Retinal pigment epithelial cell (primary cell): ENCODE measurements at regions not wholly inside any gene's neighbourhood (a gene's known extent, or its start where the extent isn't known, plus 50 kb on each side); places are given as distances from the start of the nearest gene placed in this dataset.

Source experiments
- DNase-seq: peaks from one replicate; pipeline ENCODE4 v3.0.0-alpha.2; 2010; ENCODE audit warnings: low read depth
- H3K4me3 ChIP-seq: 2 replicates; pipeline ENCODE4 v1.5.1; 2011; ENCODE audit warnings: mild to moderate bottlenecking, low read length, control low read depth, moderate library complexity
- CTCF ChIP-seq: conservative IDR thresholded peaks from 2 replicates; pipeline ENCODE4 v1.5.1; 2011; ENCODE audit warnings: low read depth, low read length, control low read depth, inconsistent platforms

- no peak for TF ChIP-seq CTCF
- DNase-seq, result no peak
- H3K4me3 ChIP-seq, result no peak overlapping the region
These were observed 216.2 kb upstream of the PIK3R1 start for GRCh38 chr5:67999391-67999790.

GRCh38 chr5:67998709-67999261, 216.8 kb upstream of the PIK3R1 start:
- TF ChIP-seq CTCF, result no peak
- no peak overlapping the region for H3K4me3 ChIP-seq
- DNase-seq, result no peak

- no peak for TF ChIP-seq CTCF
- DNase-seq, result no peak
- no peak overlapping the region for H3K4me3 ChIP-seq
These were observed 217.6 kb upstream of the PIK3R1 start for GRCh38 chr5:67997892-67998457.

- TF ChIP-seq CTCF, result no peak
- DNase-seq, result no peak
- H3K4me3 ChIP-seq, result no peak overlapping the region
These were observed 218.4 kb upstream of the PIK3R1 start for GRCh38 chr5:67997148-67997547.

GRCh38 chr5:67996596-67996995, 219.0 kb upstream of the PIK3R1 start:
- TF ChIP-seq CTCF, result no peak
- H3K4me3 ChIP-seq, result no peak overlapping the region
- DNase-seq, result no peak

GRCh38 chr5:67992923-67993322, 222.6 kb upstream of the PIK3R1 start:
- H3K4me3 ChIP-seq, result no peak overlapping the region
- DNase-seq, result no peak
- no peak for TF ChIP-seq CTCF

GRCh38 chr5:67989456-67989855, 226.1 kb upstream of the PIK3R1 start:
- H3K4me3 ChIP-seq, result no peak overlapping the region
- no peak for DNase-seq
- TF ChIP-seq CTCF, result no peak
